Right lobe of liver (tissue), 6 donors: ENCODE measurements at regions not wholly inside any gene's neighbourhood (a gene's known extent, or its start where the extent isn't known, plus 50 kb on each side); places are given as distances from the start of the nearest gene placed in this dataset.

Experiments used
- ATAC-seq, 4 donors: fragments of 200-7000 bp; cut with Tn5 transposase; one replicate each; pipeline ENCODE4 v1.9.1; 2020; ENCODE audit warnings: mild to moderate bottlenecking in 4 of 4, moderate library complexity in 4 of 4
- DNase-seq, 3 donors: peaks; one replicate each; pipeline ENCODE4 v3.0.0-alpha.2; 2020
- H3K27ac ChIP-seq, 3 donors: fragments of 200-600 bp; one replicate each; pipeline ENCODE4 v1.8.0; 2022
- H3K27me3 ChIP-seq, 2 donors: fragments of 200-600 bp; one replicate each; pipeline ENCODE4 v1.8.0; 2022
- H3K36me3 ChIP-seq, 4 donors: fragments of 200-600 bp; sonication (generic) in 1 of 4; one replicate each; pipeline versions ENCODE4 v1.5.1 to v1.8.0; 2017 to 2022; ENCODE audit warnings: control low read depth in 1 of 4
- H3K4me1 ChIP-seq, 4 donors: fragments of 200-600 bp; sonication (generic) in 1 of 4; one replicate each; pipeline versions ENCODE4 v1.5.1 to v1.8.0; 2017 to 2022; ENCODE audit warnings: control low read depth in 1 of 4
- H3K4me3 ChIP-seq, 3 donors: fragments of 200-600 bp; one replicate each; pipeline ENCODE4 v1.8.0; 2022
- H3K9me3 ChIP-seq, 4 donors: fragments of 200-600 bp; sonication (generic) in 1 of 4; one replicate each; pipeline versions ENCODE4 v1.5.1 to v1.8.0; 2017 to 2022; ENCODE audit warnings: control low read depth in 1 of 4
- CTCF ChIP-seq, 4 donors: fragments of 200-600 bp in 3 of 4; fragments of 450-650 bp in 1 of 4; IDR thresholded peaks; one replicate each; pipeline versions ENCODE4 v1.5.1 to v1.8.0; 2016 to 2022; ENCODE audit warnings: antibody characterized with exemption in 4 of 4, mild to moderate bottlenecking in 2 of 4
- POLR2A ChIP-seq: fragments of 450-650 bp; IDR thresholded peaks from one replicate; pipeline ENCODE4 v1.6.1; 2017; ENCODE audit warnings: antibody characterized with exemption, mild to moderate bottlenecking
- WGBS: methylation state at CpG from one replicate; pipeline ENCODE4 v1.1.6; 2018; ENCODE audit warnings: low coverage, low lambda C conversion rate; ENCODE audit not compliant: insufficient coverage; ENCODE audit errors: missing lambda C conversion rate; 5-methylcytosine and 5-hydroxymethylcytosine counted together
- intact Hi-C, 2 donors: fragments of 100-400 bp; cut with DNase I; formaldehyde crosslinking; loops; one replicate each; pipeline versions ENCODE4 v1.11.2 to v1.14.1; 2022
- donor health status: DM: no; HTN: yes; CAD: no.
- donor health status: DM: no; HTN: no; CAD: no.
- donor health status: DM: no; HTN: no; CAD: no.
- donor health status: DM: no; HTN: yes; CAD: no.
- donor health status: DM: no; HTN: yes; CAD: no.

DNA sequence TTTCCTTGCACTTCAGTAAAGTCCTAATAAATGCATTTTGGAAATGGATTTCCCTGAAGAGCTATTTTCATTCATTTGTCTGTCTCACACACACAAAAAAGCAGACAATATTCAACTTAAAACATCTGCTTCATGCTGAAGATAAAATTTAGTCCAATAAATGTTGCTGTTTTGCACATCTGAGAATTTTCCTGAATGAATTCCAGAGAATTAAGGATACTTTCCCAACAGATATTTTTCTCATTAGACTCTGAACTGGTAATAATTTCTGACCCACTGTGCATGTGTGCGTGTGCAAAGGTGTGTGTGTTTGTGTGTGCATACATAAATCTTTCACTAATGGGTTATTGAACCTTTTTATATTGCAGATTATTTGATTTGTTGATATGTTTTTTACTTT, 390.2 kb upstream of the TMEFF2 start:
- H3K4me3 ChIP-seq, result no peak overlapping the region
- TF ChIP-seq CTCF (IDR thresholded peaks at IDR 0.05), result no peak
- no peak for TF ChIP-seq POLR2A
- H3K9me3 ChIP-seq, result no peaks in the 10 kb centered on the region
- DNase-seq, result no peak
- no peaks in the 10 kb centered on the region for H3K36me3 ChIP-seq
- no peaks in the 10 kb centered on the region for H3K4me1 ChIP-seq
- no peak overlapping the region for H3K27ac ChIP-seq
- intact Hi-C loops, result no loop called here
- WGBS, result 78% methylated on average over 1 of the region's 1 CpG
- no peaks in the 10 kb centered on the region for H3K27me3 ChIP-seq
- ATAC-seq, result no peak

DNA sequence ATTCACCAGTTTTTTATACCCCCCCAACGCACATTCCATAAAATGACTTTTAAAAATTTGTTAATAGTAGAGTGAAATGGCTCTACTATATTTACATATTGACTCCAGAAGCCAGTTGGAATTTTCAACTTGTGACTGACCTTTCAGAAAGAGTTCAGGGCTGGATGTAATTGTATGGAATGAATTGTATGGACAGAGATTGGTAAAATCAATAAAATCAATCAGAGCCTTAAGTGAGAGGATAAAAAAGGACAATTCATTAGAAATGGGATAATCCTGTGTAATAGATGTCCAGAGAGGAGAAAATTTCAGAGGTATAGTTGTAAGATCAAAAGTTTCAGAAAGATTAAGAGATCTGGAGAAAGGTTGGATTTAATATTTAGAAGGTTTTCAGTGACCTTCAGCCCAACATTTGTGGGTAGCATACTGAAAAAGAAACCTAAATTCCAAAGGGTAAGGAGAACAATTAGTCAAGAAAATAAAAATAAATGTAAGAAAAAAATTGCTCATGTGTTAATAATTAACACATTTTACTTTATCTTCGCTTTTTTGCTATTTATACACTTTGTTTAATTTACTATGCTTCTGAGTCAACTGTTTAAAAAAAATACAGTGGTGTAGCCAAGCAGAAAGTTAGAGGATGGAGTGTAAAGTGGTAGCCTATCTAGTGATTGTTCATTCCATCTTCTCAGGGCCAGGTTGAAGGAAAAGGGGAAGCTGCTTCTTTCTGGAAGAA, 385.4 kb upstream of the TMEFF2 start:
- H3K36me3 ChIP-seq, result no peaks in the 10 kb centered on the region
- TF ChIP-seq CTCF (IDR thresholded peaks at IDR 0.05), result no peak
- no peak for TF ChIP-seq POLR2A
- no peak overlapping the region for H3K4me3 ChIP-seq
- intact Hi-C loops, result no loop called here
- H3K27ac ChIP-seq, result no peak overlapping the region
- ATAC-seq, result peak in 1 of 4 donors; percentile 42
- no peaks in the 10 kb centered on the region for H3K9me3 ChIP-seq
- 46% methylated on average over 2 of the region's 2 CpGs for WGBS
- DNase-seq, result no peak
- peaks cover 0 to 14% (median 2%) of the 10 kb centered on the region in 4 donors for H3K4me1 ChIP-seq
- H3K27me3 ChIP-seq, result no peaks in the 10 kb centered on the region

- Histone ChIP-seq H3K36me3 (no peaks in the 10 kb centered on the region), H3K27me3 (no peaks in the 10 kb centered on the region), H3K4me3 (no peak overlapping the region), H3K9me3 (no peaks in the 10 kb centered on the region), H3K27ac (no peak overlapping the region), H3K4me1 (peaks cover 0 to 14% (median 2%) of the 10 kb centered on the region in 4 donors)
- intact Hi-C loops, result no loop called here
- DNase-seq (no peak), ATAC-seq (peak; percentile 87 to 97 (median 94))
- 23% methylated on average over 2 of the region's 2 CpGs for WGBS
- TF ChIP-seq POLR2A (no peak), CTCF (IDR thresholded peaks at IDR 0.05) (no peak)
Measured at GRCh38 chr2:192578780-192579179, 384.0 kb upstream of the TMEFF2 start.

GRCh38 chr2:192577706-192578105, 383.0 kb upstream of the TMEFF2 start:
- Histone ChIP-seq H3K27ac (no peak overlapping the region), H3K4me3 (no peak overlapping the region), H3K36me3 (no peaks in the 10 kb centered on the region), H3K4me1 (peaks cover 0 to 14% (median 2%) of the 10 kb centered on the region in 4 donors), H3K9me3 (no peaks in the 10 kb centered on the region), H3K27me3 (no peaks in the 10 kb centered on the region)
- TF ChIP-seq CTCF (IDR thresholded peaks at IDR 0.05), result no peak
- no peak for TF ChIP-seq POLR2A
- ATAC-seq, result no peak
- no peak for DNase-seq
- intact Hi-C loops, result no loop called here

- intact Hi-C loops, result no loop called here
- H3K4me1 ChIP-seq, result peaks cover 0 to 12% (median 2%) of the 10 kb centered on the region in 4 donors
Measured at GRCh38 chr2:192574552-192574951, 379.8 kb upstream of the TMEFF2 start.

More at GRCh38 chr2:192574552-192574951, 379.8 kb upstream of the TMEFF2 start:
- Histone ChIP-seq H3K27me3 (no peaks in the 10 kb centered on the region), H3K4me3 (no peak overlapping the region), H3K27ac (no peak overlapping the region), H3K36me3 (no peaks in the 10 kb centered on the region), H3K9me3 (no peaks in the 10 kb centered on the region)
- WGBS, result no CpG with 5 or more reads among the region's 2 CpGs
- DNase-seq, result no peak
- no peak for ATAC-seq
- TF ChIP-seq POLR2A (no peak), CTCF (IDR thresholded peaks at IDR 0.05) (no peak)
